ENCODE measurements at regions not wholly inside any gene's neighbourhood (a gene's known extent, or its start where the extent isn't known, plus 50 kb on each side); places are given as distances from the start of the nearest gene placed in this dataset.

DNA sequence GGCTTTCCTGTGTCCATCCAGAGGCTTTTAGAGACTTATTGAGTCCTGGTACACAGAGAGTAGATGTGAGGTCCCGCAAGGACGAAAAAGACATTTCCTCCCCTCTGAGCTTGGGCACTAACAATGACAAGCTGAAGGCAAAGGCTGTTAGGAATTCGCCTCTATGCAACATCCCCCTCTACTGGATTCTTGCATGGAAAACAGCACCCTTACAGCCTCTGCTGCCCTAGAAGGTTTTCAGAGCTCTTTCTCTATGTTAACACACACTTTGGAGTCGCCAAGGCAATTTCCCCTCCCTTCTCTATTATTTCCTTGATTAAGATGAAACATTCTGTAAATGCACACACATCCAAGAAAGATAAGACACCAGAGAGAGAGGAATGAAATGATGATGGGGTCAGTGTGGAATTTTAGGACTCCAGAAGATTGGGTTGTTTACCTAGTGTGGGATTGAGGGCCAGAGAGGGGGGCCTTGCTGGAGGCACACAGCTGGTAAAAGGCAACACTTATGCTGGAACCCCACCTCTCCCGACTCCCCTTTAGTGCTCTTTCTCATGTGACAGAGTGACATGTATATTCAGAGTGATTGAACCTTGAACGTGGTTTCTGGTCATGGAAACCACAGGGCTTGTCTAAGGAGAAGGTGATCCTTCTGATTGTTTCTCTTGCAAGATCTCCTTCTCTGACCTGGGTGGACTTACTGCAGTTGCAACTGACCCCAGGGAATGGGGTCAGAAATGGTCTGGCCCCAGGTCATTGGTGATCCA is 300.7 kb downstream of the CLIC5 start:
- Histone ChIP-seq H3K9ac (ENCODE audit: low read length) (peak overlapping the region; percentile 40), H3K4me1 (ENCODE audit: low read length) (peaks cover 43% of the 10 kb centered on the region), H2AFZ (ENCODE audit: low read length) (peak overlapping the region; percentile 32)

GRCh38 chr6:45714006-45714730 is 301.5 kb downstream of the CLIC5 start:
- Histone ChIP-seq H4K20me1 (ENCODE audit: insufficient read depth, low read length) (no peaks in the 10 kb centered on the region), H3K4me2 (ENCODE audit: low read depth, low read length) (peak overlapping the region; percentile 31; the same call in 1 of the 2 replicates), H3K79me2 (ENCODE audit: low read length) (no peaks in the 10 kb centered on the region), H2AFZ (ENCODE audit: low read length) (peak overlapping the region; percentile 32), H3K9me3 (replicated peaks; ENCODE audit: insufficient read depth, low read length) (no peaks in the 10 kb centered on the region), H3F3A (ENCODE audit: insufficient read depth, low read length) (peaks cover 24% of the 10 kb centered on the region), H3K9me2 (replicated peaks; ENCODE audit: insufficient read depth, low read length) (no peaks in the 10 kb centered on the region), H3K9ac (ENCODE audit: low read length) (peak overlapping the region; percentile 40; the same call in 1 of the 2 replicates), H3K27me3 (replicated peaks; ENCODE audit: insufficient read depth, low read length) (no peaks in the 10 kb centered on the region), H3K4me1 (ENCODE audit: low read length) (peaks cover 46% of the 10 kb centered on the region), H3K4me3 (ENCODE audit: low read length) (peak overlapping the region; percentile 8; the same call in 1 of the 2 replicates), H3K27ac (ENCODE audit: low read length) (peak overlapping the region; percentile 27; the same call in 1 of the 2 replicates), H3K36me3 (replicated peaks; ENCODE audit: insufficient read depth, low read length) (no peaks in the 10 kb centered on the region)
- DNase-seq: no peak
- no peak for TF ChIP-seq EZH2 (optimal IDR thresholded peaks at IDR 0.05; ENCODE audit: low read depth, low read length)
- TF ChIP-seq, protein P1, sequence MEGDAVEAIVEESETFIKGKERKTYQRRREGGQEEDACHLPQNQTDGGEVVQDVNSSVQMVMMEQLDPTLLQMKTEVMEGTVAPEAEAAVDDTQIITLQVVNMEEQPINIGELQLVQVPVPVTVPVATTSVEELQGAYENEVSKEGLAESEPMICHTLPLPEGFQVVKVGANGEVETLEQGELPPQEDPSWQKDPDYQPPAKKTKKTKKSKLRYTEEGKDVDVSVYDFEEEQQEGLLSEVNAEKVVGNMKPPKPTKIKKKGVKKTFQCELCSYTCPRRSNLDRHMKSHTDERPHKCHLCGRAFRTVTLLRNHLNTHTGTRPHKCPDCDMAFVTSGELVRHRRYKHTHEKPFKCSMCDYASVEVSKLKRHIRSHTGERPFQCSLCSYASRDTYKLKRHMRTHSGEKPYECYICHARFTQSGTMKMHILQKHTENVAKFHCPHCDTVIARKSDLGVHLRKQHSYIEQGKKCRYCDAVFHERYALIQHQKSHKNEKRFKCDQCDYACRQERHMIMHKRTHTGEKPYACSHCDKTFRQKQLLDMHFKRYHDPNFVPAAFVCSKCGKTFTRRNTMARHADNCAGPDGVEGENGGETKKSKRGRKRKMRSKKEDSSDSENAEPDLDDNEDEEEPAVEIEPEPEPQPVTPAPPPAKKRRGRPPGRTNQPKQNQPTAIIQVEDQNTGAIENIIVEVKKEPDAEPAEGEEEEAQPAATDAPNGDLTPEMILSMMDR (IDR thresholded peaks at IDR 0.05; ENCODE audit: low read length): no peak
- no peak for TF ChIP-seq EZH2phosphoT487 (IDR thresholded peaks at IDR 0.05; ENCODE audit: low read length)

More for the DNA sequence above, 300.7 kb downstream of the CLIC5 start:
- Histone ChIP-seq H3K4me3 (ENCODE audit: low read length) (peak overlapping the region; percentile 8; the same call in 1 of the 2 replicates), H4K20me1 (ENCODE audit: insufficient read depth, low read length) (no peaks in the 10 kb centered on the region), H3K27ac (ENCODE audit: low read length) (peak overlapping the region; percentile 27; the same call in 1 of the 2 replicates), H3K4me2 (ENCODE audit: low read depth, low read length) (peak overlapping the region; percentile 31; the same call in 1 of the 2 replicates), H3K9me3 (replicated peaks; ENCODE audit: insufficient read depth, low read length) (no peaks in the 10 kb centered on the region), H3F3A (ENCODE audit: insufficient read depth, low read length) (peaks cover 17% of the 10 kb centered on the region), H3K36me3 (replicated peaks; ENCODE audit: insufficient read depth, low read length) (no peaks in the 10 kb centered on the region), H3K79me2 (ENCODE audit: low read length) (no peaks in the 10 kb centered on the region), H3K9me2 (replicated peaks; ENCODE audit: insufficient read depth, low read length) (no peaks in the 10 kb centered on the region), H3K27me3 (replicated peaks; ENCODE audit: insufficient read depth, low read length) (no peaks in the 10 kb centered on the region)
- DNase-seq: peak; percentile 86
- TF ChIP-seq, protein P1 (IDR thresholded peaks at IDR 0.05; ENCODE audit: low read length): peak; percentile 87
- TF ChIP-seq EZH2 (optimal IDR thresholded peaks at IDR 0.05; ENCODE audit: low read depth, low read length): no peak
